Mesodermal cell (in vitro differentiated cells): ENCODE measurements at regions not wholly inside any gene's neighbourhood (a gene's known extent, or its start where the extent isn't known, plus 50 kb on each side); places are given as distances from the start of the nearest gene placed in this dataset.
"Not testable (repeated sequence)": the region's sequence is repeated elsewhere in the genome, so short reads cannot be mapped to it uniquely, and the experiment has no call there.

Source experiments
- H3K27ac ChIP-seq: 2 replicates; pipeline ENCODE4 v1.7.0; 2013; ENCODE audit warnings: mild to moderate bottlenecking, low read depth, low read length, moderate library complexity; ENCODE audit not compliant: severe bottlenecking
- H3K36me3 ChIP-seq: 2 replicates; pipeline ENCODE4 v1.7.1; 2013; ENCODE audit warnings: mild to moderate bottlenecking, low read length, moderate library complexity; ENCODE audit not compliant: control insufficient read depth, insufficient read depth
- H3K4me1 ChIP-seq: one replicate; pipeline ENCODE4 v1.7.1; 2013; ENCODE audit warnings: mild to moderate bottlenecking, low read length; ENCODE audit not compliant: insufficient read depth, control insufficient read depth, poor library complexity, severe bottlenecking
- H3K4me3 ChIP-seq: 2 replicates; pipeline ENCODE4 v1.7.0; 2013; ENCODE audit warnings: low read length, control low read depth, mild to moderate bottlenecking; ENCODE audit not compliant: insufficient read depth, poor library complexity, severe bottlenecking; ENCODE audit errors: extremely low read depth
- H3K9me3 ChIP-seq: 2 replicates; pipeline ENCODE4 v1.7.1; 2013; ENCODE audit warnings: mild to moderate bottlenecking, low read length, moderate library complexity; ENCODE audit not compliant: control insufficient read depth
- WGBS, 2 experiments: methylation state at CpG; one replicate each; pipeline ENCODE4 v1.1.5; 2013; ENCODE audit warnings: missing lambda C conversion rate in 2 of 2; ENCODE audit not compliant: insufficient coverage in 2 of 2; 5-methylcytosine and 5-hydroxymethylcytosine counted together

DNA sequence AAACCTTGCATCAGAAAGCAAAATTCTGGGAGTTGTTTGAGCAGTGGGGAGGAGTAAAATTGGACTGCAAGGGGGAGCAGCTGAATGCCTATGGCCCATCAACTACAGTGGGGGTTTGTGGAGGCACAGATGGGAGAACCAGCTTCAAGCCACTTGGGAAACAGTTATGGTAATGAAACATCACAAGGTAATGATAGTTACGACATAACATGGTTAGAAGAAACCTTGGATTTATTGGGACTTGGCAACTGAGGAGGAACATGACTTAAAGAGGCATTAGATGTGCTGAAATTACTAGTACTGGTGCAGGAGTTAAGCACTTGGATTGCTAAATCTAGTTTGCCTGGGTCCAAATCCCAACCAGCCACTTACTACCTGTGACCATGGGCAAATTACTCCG, 868.4 kb downstream of the KCNMA1 start:
- Histone ChIP-seq H3K4me1 (no peaks in the 10 kb centered on the region), H3K9me3 (no peaks in the 10 kb centered on the region), H3K36me3 (no peaks in the 10 kb centered on the region), H3K4me3 (no peak overlapping the region), H3K27ac (no peak overlapping the region)
- 71 to 100% methylated on average over 1 of the region's 2 CpGs for WGBS, 2 experiments

DNA sequence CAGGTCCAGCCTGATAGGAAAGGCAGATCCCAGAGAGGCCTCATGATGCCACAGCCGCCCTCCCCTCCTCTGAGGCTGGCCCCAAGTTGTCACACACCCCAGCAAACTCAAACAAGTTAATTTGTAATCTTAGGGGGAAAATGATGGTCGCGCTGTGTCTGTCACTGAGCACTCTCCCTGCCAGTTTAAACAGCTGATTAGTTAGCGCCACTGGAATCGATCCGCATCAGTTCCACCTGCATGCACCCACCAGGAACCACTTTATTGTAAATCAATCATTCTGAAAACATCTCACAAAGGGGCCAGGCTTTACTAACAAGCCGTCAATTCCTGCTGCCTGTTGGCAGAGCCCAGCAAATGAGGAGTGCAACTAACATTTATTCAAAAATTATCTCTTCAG, 870.9 kb downstream of the KCNMA1 start:
- WGBS, 2 experiments, result 89 to 100% methylated on average over 3 to 4 of the region's 7 CpGs
- Histone ChIP-seq H3K9me3 (no peaks in the 10 kb centered on the region), H3K4me1 (no peaks in the 10 kb centered on the region), H3K4me3 (no peak overlapping the region), H3K27ac (no peak overlapping the region), H3K36me3 (no peaks in the 10 kb centered on the region)

DNA sequence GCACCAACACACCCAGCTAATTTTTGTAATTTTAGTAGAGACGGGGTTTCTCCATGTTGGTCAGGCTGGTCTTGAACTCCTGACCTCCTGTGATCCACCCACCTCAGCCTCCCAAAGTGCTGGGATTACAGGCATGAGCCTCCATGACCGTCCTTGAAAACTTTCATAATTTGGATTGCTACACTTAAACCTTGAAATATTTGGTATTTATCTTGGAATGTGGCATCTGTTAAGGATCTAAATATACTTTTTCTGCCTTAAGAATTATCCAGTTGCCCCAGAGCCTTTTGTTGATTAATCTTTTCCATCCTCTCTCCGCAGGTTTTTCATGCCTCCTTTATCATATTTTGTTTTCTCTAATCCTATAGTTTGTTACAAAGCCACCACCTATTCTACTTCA, 872.7 kb downstream of the KCNMA1 start:
- H3K9me3 ChIP-seq, H3K36me3 ChIP-seq, H3K4me1 ChIP-seq, H3K4me3 ChIP-seq, H3K27ac ChIP-seq: not testable (repeated sequence)
- 100% methylated on average over 1 of the region's 3 CpGs for WGBS, 2 experiments

DNA sequence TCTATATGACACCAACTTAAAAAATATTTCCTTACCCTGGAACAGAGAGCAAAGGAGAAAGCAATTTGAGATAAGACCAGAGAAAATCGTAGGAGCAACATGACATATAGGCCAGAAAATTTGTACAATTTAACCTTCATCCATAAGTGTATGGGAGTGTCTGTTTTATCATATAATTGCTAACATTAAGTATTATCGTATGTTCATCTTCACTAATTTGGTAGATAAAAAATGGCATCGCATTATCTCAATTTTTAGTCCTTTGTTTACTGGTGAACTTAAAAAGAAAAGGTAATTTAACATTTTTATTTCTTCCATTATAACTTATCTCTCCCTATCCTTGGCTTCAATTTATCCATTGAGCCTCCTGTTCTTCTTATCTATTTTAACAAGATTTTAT, 873.4 kb downstream of the KCNMA1 start:
- H3K36me3 ChIP-seq, result no peaks in the 10 kb centered on the region
- H3K4me1 ChIP-seq, result no peaks in the 10 kb centered on the region
- H3K9me3 ChIP-seq, result no peaks in the 10 kb centered on the region
- no peak overlapping the region for H3K27ac ChIP-seq
- no CpG with 5 or more reads among the region's 3 CpGs for WGBS, 2 experiments
- no peak overlapping the region for H3K4me3 ChIP-seq

DNA sequence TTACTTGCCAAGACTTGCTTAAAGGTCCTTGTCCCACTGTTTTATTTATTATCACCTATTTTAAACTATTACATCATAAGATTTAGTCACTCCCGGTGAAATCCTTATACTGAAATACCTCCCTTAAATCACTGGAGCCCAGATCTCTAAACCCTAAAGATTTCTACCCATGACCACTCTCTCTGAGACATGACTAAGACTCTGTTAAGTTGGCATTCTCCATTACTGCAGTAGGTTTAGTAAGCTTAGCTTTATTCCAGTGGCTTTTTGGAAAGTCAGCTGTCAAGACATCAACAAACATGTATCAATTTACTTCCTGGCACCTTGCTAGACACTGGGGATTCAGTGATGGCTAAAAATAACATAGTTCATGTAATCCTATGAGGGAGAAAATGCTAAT, 874.2 kb downstream of the KCNMA1 start:
- no peaks in the 10 kb centered on the region for H3K36me3 ChIP-seq
- H3K27ac ChIP-seq, result no peak overlapping the region
- H3K4me3 ChIP-seq, result no peak overlapping the region
- WGBS, 2 experiments, result 86% methylated on average over 1 of the region's 1 CpG; no CpG with 5 or more reads in 1 of the 2 experiments
- H3K4me1 ChIP-seq, result no peaks in the 10 kb centered on the region
- H3K9me3 ChIP-seq, result no peaks in the 10 kb centered on the region

DNA sequence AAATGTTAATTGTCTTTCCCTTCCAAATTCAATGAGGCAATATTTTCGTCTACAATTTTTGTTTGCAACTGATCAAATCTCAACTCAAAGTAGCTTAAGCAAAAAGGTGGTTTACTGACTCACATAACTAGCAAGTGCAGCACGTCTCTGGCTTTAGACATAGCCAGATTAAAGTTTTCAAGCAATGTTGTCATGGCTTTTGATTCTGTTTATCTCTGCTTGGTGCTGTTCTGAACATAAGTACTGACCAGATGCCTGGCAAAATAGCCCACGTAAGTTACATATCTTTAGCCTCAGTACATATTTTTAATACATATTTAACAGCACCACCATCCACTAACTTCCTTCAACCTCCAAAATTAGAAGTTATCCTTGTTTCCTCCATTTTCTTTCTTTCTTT, 877.9 kb downstream of the KCNMA1 start:
- no peaks in the 10 kb centered on the region for H3K36me3 ChIP-seq
- 80 to 94% methylated on average over 2 to 3 of the region's 3 CpGs for WGBS, 2 experiments
- no peak overlapping the region for H3K4me3 ChIP-seq
- no peaks in the 10 kb centered on the region for H3K4me1 ChIP-seq
- no peaks in the 10 kb centered on the region for H3K9me3 ChIP-seq
- no peak overlapping the region for H3K27ac ChIP-seq

DNA sequence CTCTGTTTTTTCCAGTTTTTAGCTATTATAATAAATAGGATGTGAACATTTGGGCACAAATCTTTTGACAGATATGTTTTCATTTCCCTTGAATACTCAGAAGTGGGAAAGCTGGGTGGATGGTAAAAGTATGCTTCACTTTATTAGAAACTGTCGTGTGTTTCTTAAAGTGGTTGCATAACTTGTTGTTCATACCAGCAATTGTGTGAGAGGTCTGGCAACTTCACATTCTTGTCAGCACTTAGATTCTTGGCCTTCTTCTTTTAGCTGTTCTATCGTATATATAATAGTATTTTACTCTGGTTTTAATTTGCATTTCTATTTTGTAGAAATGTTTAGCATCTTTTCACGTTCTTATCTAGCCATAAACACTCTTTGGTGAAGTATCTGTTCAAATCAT, 894.4 kb downstream of the KCNMA1 start:
- Histone ChIP-seq H3K4me1 (no peaks in the 10 kb centered on the region), H3K4me3 (no peak overlapping the region), H3K9me3 (no peaks in the 10 kb centered on the region), H3K36me3 (no peaks in the 10 kb centered on the region), H3K27ac (no peak overlapping the region)
- WGBS, 2 experiments, result 100% methylated on average over 1 of the region's 3 CpGs; no CpG with 5 or more reads in 1 of the 2 experiments

DNA sequence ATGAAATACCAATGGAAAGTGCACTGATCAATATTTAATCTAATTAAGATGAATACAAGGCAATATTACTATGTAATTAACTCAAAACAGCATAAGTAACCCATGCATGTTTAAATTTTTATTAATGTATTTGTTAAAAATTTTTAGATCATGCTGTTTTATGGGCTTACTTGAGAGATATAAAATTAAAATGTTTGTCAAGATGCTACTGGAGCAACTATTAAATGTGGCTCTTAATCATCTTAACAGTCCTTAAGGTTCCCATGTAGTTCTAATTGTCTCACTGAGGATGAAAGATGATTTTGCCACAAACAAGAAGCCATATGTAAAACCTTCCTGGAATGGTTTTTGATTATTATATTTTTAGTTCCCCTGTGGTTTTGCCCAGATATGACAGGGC, 897.1 kb downstream of the KCNMA1 start:
- H3K9me3 ChIP-seq, result no peaks in the 10 kb centered on the region
- no peaks in the 10 kb centered on the region for H3K36me3 ChIP-seq
- no peaks in the 10 kb centered on the region for H3K4me1 ChIP-seq

DNA sequence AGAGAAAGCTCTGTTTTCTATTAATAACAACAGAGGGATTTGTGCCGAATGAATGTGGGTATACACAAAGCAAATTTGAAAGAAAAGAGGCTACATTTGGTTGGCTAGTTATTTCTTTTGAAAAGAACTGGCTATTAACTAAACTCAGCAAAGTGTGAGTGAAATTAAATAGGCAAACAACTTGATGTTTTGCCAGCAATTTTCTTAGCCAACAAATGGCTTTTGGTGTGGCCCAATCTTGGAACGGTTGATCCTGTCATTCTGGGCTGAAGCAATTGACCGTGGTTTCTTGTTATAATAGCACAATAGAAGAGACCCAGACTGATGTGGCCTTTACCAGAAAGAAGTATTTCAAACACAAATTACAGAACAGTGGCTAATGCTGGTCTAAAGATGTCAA, 898.6 kb downstream of the KCNMA1 start:
- Histone ChIP-seq H3K36me3 (no peaks in the 10 kb centered on the region), H3K4me3 (no peak overlapping the region), H3K9me3 (no peaks in the 10 kb centered on the region), H3K27ac (no peak overlapping the region), H3K4me1 (no peaks in the 10 kb centered on the region)
- WGBS, 2 experiments, result 78 to 100% methylated on average over 1 to 2 of the region's 3 CpGs

More for the DNA sequence above, 897.1 kb downstream of the KCNMA1 start:
- Histone ChIP-seq H3K4me3 (no peak overlapping the region), H3K27ac (no peak overlapping the region)

DNA sequence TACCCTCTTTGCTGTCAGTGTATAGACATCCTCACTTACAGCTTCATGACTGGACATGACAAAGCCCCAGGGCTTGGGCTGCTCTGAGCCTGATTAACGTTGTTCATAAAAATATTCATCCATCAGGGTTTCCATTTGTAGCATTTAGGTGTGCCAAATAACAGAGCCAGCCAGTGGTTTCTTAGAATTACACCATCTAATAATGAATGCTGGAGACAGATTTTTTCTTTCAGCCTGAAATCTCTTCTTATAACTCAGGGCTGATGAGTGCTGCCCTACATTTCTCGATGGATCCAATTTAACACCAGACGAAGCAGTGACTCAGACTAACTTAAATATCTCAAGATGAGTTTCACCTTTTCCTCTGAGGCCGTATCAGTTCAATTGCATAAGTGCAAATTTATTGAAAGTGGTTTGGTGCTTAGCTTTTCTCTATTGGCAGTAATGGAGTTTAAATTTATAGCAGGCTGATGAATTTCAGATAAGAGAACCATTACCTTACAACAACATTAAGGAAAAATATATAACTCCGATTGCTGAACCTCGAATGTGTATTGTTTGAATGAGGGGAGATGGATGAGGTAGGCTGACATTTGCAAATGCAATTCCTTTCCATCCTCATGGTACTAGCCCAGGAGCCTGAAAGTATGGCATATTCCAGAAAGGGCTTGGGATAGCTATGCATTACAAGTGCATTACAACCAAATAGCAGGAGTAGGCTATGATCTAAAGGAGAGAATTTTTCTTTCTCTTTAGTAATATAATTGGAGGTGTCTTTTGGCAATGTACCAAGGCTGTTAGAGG, 900.6 kb downstream of the KCNMA1 start:
- 88 to 94% methylated on average over 2 to 3 of the region's 6 CpGs for whole genome bisulfite sequencing, 2 experiments
- H3K27ac ChIP-seq, result no peak overlapping the region
- no peaks in the 10 kb centered on the region for H3K9me3 ChIP-seq
- H3K4me3 ChIP-seq, result no peak overlapping the region
- H3K4me1 ChIP-seq, result no peaks in the 10 kb centered on the region
- no peaks in the 10 kb centered on the region for H3K36me3 ChIP-seq

DNA sequence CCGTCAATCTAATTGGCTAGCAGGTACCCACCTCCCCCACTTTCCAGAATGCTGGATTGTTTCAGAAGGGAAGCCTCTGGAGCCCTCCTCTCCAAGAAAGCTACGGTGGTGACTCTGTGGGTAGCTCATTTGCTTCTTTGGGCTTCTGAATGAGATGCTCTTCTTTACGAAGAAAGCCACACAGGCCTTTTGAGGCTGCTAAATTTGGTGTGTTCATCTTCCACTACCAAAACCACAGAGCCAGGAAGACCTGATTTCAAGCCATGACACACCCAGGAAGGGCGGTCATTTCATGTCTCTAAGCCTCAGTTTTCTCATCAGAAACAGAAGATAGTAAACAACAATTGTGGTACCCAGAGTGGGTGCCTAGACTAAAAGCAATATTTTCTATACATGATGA, 901.2 kb downstream of the KCNMA1 start:
- no peaks in the 10 kb centered on the region for H3K9me3 ChIP-seq
- no peaks in the 10 kb centered on the region for H3K4me1 ChIP-seq
- 84 to 91% methylated on average over 3 to 4 of the region's 4 CpGs for WGBS, 2 experiments
- no peak overlapping the region for H3K27ac ChIP-seq
- no peak overlapping the region for H3K4me3 ChIP-seq
- H3K36me3 ChIP-seq, result no peaks in the 10 kb centered on the region
